Stomach (tissue), 4 donors: ENCODE measurements at regions not wholly inside any gene's neighbourhood (a gene's known extent, or its start where the extent isn't known, plus 50 kb on each side); places are given as distances from the start of the nearest gene placed in this dataset.

ENCODE experiments used
- CTCF ChIP-seq, 7 experiments: fragments of 450-650 bp in 4 of 7; fragments of 200-600 bp in 3 of 7; sonication (generic) in 3 of 7; IDR thresholded peaks; one replicate each; pipeline ENCODE4 v1.5.1; 2016 to 2019; ENCODE audit warnings: antibody characterized with exemption in 7 of 7, control low read depth in 2 of 7, mild to moderate bottlenecking in 1 of 7
- POLR2A ChIP-seq, 4 donors: fragments of 450-650 bp; IDR thresholded peaks; one replicate each; pipeline ENCODE4 v1.6.1; 2016; ENCODE audit warnings: antibody characterized with exemption in 4 of 4, control low read depth in 2 of 4, mild to moderate bottlenecking in 1 of 4, moderate library complexity in 1 of 4

GRCh38 chr4:188941524-188942119, 802.4 kb downstream of the TRIML1 start:
- TF ChIP-seq POLR2A (IDR thresholded peaks at IDR 0.05): no peak
- TF ChIP-seq CTCF (IDR thresholded peaks at IDR 0.05): no peak
